COR-L47 (cell line): ENCODE measurements at regions not wholly inside any gene's neighbourhood (a gene's known extent, or its start where the extent isn't known, plus 50 kb on each side); places are given as distances from the start of the nearest gene placed in this dataset.
"Not testable (repeated sequence)": the region's sequence is repeated elsewhere in the genome, so short reads cannot be mapped to it uniquely, and the experiment has no call there.

Experiments used
- DNase-seq: peaks from one replicate; lab custom pipeline; 2025; lab: John Stamatoyannopoulos, UW

GRCh38 chr11:130675371-130675821, 227.0 kb downstream of the ADAMTS15 start:
- DNase-seq, result no peak

- DNase-seq, result no peak
Measured at GRCh38 chr11:130675917-130676316, 227.5 kb downstream of the ADAMTS15 start.

DNA sequence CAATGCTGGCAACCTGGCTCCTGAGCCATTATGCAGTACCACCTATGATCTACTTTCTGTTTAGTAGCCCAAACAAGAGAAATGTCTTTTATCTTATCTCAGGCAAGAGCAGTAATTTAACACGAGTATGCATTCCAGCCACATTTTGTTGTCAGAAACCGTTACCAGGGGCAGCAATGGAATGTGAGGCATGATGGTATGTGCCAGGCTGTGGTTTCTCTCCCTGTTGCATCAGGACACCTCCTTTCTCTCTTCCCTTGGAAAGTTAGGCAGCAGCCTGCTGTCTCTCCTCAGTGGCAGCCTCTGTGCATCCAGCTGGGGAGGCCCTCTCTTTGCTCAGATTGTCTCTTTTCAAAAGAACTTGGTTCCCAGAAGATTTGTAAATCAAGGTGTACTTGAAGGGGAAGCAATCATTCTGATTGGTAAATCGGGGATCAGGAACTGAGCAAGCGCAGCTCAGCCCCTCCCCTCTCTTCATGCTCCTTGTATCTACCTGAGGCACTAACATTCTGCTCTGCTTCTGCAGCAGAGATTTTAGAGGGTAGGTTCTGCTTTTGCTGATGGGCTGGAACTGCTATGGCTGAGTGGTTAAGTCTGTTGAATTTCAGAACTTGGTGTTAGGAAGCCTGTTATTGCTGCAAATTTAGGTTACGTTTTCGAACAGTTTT, 229.2 kb downstream of the ADAMTS15 start:
- no peak for DNase-seq

DNA sequence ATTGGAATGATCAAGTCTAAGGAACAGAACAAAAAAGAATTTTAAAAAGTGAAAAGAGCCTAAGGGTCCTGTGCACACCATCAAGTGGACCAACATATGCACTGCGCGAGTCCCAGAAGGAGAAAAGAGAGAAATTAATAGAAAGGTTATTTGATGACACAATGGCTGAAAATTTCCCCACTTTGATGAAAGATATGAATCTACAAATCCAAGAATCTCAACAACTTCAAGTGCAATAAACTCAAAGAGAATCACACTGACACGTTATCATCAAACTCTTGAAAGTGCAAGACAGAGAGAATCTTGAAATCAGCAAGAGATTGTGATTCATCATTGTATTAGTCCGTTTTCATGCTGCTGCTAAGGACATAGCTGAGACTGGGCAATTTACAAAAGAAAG, 230.8 kb downstream of the ADAMTS15 start:
- no peak for DNase-seq

GRCh38 chr11:130682471-130682870, 233.8 kb downstream of the SNX19 start:
- DNase-seq, result not testable (repeated sequence)

DNA sequence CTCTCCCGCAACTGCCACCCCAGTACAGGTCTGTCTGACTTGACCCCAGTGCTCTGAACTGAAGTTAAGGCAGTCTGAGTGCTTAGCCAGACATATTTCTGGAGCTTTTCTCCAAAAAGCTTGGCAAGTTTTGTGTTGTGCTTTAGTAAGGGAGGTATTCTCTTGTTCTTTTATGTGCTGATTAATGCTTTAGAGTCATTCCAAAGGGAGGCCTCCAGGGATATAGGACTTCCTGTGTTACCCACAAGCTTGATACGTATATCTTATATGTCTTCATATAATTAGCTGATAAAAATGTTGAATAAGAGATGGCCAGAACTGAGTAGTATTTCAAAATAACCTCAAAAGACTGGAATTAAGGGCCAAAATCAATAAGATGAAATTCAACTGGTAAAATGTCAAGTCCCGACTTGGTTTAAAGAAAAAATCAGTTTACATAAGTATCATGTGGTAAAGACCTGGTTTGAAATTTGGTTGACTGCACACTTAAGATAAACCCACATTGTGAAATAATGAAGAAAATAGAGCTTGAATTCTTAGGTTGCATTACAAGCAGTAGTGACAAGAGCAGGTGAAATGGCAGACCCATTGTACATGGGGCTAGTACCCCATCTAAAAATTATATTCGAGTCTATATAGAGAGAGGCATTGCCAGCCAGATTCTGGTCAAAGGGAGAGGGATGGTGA, 226.9 kb downstream of the SNX19 start:
- no peak for DNase-seq

DNA sequence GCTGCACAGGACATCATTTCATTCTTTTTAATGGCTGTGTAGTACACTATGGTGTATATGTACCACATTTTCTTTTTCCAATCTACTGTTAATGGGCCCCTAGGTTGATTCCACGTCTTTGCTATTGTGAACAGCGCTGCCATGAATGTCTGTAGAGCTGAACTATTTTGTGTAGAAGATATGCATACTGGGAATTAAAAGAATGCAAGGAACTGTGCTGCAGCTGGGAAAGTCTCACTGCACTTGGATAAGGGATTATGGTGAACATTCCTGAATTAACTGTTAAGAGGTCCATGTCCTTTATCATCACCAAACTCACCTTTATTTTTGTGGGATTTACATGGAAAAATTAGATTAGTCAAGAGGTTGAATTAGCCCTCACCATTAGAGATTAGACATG, 224.7 kb downstream of the SNX19 start:
- DNase-seq, result no peak

DNA sequence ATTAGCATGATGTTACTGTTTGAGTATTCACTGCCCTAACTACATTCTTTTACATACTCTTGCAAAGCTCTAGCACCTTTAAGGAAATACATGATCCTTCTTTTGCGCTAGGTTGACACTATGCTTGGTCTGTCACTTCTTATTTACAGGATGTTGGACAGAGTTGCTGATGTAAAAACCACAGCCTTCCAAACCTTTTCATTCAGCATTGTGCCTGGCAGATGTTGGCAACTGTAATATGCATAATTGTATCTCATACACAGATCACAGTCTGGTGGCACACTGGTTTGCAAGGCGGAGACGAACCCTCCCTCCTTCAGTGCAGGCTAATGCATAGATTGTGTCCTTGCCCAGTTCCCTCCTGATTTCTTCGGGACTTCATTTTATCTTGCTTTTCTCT, 224.1 kb downstream of the SNX19 start:
- no peak for DNase-seq

- DNase-seq, result no peak
Measured at GRCh38 chr11:130693543-130693942, 222.7 kb downstream of the SNX19 start.

- DNase-seq, result no peak
Measured at GRCh38 chr11:130694488-130695045, 221.7 kb downstream of the SNX19 start.

DNA sequence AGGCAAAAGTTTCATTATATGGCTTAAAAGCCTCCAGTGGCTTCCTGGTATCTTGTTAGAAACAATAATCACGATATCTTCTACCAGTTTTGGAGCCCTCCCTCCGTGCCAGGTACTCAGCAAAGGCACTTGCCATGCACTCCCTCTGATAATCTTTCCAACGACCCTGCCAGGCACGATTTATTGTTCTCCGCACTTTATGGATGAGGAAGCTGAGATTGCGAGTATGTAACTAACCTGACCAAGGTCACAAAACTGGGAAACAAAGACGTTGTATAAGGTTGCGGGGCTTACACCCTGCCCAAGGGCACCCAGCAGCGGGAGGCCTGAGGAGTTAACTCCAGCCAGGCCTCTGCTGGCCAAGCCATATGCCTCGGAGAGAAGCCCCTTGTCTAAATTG, 218.1 kb downstream of the SNX19 start:
- DNase-seq, result no peak

GRCh38 chr11:130699561-130699960, 216.7 kb downstream of the SNX19 start:
- DNase-seq, result no peak

- no peak for DNase-seq
Measured at GRCh38 chr11:130700092-130700491, 216.2 kb downstream of the SNX19 start.

DNA sequence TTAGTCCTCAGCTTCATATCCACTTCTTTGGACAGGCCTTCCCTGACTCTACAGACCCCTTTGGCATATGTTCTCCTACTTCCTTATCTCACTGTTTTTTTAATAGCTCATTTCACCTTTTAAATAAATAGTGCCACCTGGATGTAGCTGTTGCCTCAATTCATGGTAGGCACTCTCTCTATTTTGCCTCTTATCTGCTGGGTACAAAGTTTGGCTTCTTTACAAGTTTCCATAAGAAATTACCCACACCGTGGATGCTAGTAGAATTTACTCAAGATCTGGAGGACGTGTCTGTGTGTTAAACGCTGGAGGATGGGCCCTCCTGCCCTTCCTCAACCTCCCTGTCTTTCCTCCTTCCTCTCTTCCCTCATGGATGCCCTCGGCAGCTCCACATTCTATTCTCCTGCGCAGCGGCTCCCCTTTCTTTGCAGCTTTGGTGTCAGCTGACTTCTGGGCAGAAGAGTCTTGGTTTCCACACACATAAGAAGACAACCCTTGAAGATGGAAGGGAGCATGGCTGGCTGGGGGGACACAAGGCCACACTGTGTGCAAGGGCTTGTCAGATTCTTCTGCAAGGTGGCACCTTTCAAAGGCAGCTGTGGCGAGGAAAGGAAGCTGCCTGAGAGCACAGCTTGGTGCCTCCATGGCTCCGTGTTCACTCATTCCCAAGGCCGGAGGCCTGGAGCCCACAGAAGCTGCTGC, 212.6 kb downstream of the SNX19 start:
- no peak for DNase-seq

DNA sequence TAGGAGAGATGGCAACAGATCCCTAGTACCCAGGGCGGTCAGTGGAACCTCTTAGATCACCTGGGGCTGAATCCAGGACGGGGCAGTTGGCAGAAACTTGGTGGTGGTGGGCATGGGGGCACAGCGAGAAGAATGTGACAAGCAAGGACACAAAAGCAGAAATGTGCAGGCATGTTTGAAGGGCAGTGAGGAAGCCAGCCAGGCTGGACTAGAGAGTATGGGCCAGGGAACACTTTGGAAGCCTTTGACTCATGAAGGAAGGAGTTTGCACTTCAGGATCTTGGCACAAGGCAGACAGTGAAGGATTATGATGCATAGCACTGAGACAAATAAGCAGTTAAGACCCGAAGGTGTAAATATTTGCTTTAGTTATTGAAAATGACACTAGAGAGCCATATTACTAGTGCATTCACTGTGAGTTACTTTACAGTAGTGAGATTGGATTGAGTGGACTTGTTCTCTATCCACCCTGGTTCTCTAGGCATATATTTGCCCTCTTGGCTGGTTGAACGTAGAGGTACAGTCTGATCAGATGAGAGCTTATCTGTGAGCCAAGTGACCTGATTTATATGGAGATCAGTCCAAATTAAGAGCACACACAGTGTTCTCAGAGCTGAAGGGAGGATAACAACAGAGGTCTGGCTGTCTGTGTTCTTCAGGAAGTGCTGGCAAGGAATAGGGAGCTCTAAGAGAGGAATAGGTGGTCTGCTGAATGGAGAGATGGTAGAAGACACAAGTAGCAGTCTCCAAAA, 210.4 kb downstream of the SNX19 start:
- no peak for DNase-seq

GRCh38 chr11:130706572-130706971, 209.7 kb downstream of the SNX19 start:
- no peak for DNase-seq

DNA sequence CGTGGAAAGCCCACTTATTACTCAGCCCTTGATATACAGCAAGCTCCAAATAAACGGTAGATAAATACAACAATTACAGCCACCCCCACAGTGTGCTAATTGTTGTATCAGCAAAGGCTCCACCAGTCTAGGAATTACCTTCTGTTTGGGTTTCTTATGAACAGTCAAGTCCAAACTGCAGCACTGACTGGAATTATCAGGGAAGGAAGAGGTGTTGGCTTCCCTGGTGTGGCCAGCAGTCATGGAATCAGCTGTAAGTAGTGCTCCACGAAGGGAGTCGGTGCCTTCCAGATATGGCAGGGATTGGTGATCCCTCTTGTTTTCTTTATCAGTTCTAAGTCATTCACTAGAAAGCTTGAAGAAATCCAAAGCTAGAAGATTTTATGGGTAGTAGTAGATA, 209.1 kb downstream of the SNX19 start:
- no peak for DNase-seq

- no peak for DNase-seq
Measured at GRCh38 chr11:130709531-130709930, 206.7 kb downstream of the SNX19 start.

DNA sequence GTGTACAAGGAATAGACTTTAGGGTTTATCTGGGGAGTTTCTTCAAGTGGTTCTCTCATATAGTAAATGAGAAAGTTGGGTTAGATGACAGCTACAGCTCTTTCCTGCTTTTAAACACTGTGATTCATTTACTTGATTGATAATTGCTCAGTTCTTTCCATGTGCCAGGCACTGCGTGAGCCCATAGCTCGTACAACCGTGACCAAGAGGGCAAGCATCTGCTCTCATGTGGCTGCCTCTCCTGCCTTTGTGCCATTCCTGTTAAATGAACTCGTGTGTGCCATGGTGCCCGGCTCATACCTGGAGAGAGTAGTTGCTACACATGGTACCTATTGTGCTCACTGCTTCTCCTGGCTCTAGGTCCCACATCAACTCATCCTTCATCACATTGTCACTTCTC, 206.3 kb downstream of the SNX19 start:
- no peak for DNase-seq

GRCh38 chr11:130710497-130711012, 205.7 kb downstream of the SNX19 start:
- DNase-seq, result no peak

GRCh38 chr11:130711193-130711592, 205.1 kb downstream of the SNX19 start:
- no peak for DNase-seq

- no peak for DNase-seq
Measured at GRCh38 chr11:130712480-130712879, 203.8 kb downstream of the SNX19 start.
